BE2C (cell line): ENCODE measurements at regions not wholly inside any gene's neighbourhood (a gene's known extent, or its start where the extent isn't known, plus 50 kb on each side); places are given as distances from the start of the nearest gene placed in this dataset.
A peak's percentile ranks its signal among the peaks of the same experiment; 100 is the strongest.

Experiments used
- DNase-seq: peaks from one replicate; pipeline ENCODE4 v3.0.0-alpha.2; 2020
- H3K27me3 ChIP-seq: fragments of 250-450 bp; sonication (Bioruptor Pico); 2 replicates; pipeline ENCODE4 v1.5.1; 2020; ENCODE audit warnings: mild to moderate bottlenecking
- H3K36me3 ChIP-seq: fragments of 250-450 bp; sonication (Bioruptor Pico); 2 replicates; pipeline ENCODE4 v1.5.1; 2020; ENCODE audit warnings: mild to moderate bottlenecking
- H3K4me1 ChIP-seq: fragments of 250-450 bp; sonication (Bioruptor Pico); 2 replicates; pipeline ENCODE4 v1.5.1; 2020
- H3K4me3 ChIP-seq: 2 replicates; pipeline ENCODE4 v1.5.1; 2011; ENCODE audit warnings: low read depth, low read length
- H3K9me3 ChIP-seq: fragments of 250-450 bp; sonication (Bioruptor Pico); 2 replicates; pipeline ENCODE4 v1.5.1; 2020
- CTCF ChIP-seq: IDR thresholded peaks from 2 replicates; pipeline ENCODE4 v1.5.1; 2012; ENCODE audit warnings: mild to moderate bottlenecking, low read depth, low read length

- no peak for TF ChIP-seq CTCF
- Histone ChIP-seq H3K4me1 (peaks cover under 1% of the 10 kb centered on the region; the same call in 1 of the 2 replicates), H3K4me3 (no peak overlapping the region), H3K9me3 (no peaks in the 10 kb centered on the region), H3K27me3 (no peaks in the 10 kb centered on the region), H3K36me3 (no peaks in the 10 kb centered on the region)
- DNase-seq: no peak
These were observed 270.2 kb upstream of the SYT4 start for GRCh38 chr18:43547456-43547855.

DNA sequence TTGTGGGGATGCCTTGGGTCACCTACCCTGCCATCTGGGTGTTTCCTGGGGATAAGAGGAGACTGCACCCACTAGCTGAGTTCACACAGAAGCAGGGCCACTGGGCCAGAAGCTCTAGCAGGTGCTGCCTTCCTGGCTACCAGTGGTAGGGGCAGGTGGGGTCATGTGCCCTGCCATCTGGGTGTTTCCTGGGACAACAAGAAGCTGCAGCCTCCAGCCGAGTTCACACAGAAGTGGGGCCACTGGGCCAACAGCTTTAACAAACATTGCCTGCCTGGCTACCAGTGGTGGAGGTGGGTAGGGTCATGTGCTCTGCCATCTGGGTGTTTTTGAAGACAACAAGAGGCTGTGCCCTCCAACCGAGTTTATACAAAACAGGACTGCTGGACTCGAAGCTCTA, 282.2 kb upstream of the SYT4 start:
- no peak for DNase-seq
- no peak overlapping the region for H3K4me3 ChIP-seq

DNA sequence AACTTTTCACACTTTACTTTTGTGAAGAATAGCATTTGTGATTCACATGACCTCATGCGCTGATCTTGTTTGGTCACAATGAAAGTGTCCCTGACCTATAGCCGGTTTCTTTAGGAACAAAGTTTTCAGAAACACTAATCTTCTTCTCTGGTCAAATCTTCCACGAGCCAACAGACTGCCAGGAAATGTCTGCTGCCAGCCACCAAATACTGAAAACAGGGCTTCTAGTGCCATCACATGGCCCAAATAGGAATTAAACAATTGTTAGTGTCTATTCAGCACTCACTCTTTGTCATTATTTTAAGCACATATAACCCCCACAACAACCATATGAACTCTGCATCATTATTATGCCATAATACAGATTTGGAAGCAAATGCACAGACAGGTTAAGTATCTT, 286.5 kb upstream of the SYT4 start:
- no peak overlapping the region for H3K4me3 ChIP-seq
- H3K4me1 ChIP-seq: no peaks in the 10 kb centered on the region
- peak; percentile 48 for TF ChIP-seq CTCF
- DNase-seq: peak; percentile 18
- H3K36me3 ChIP-seq: no peaks in the 10 kb centered on the region
- no peaks in the 10 kb centered on the region for H3K27me3 ChIP-seq
- H3K9me3 ChIP-seq: no peaks in the 10 kb centered on the region

More for the DNA sequence above, 282.2 kb upstream of the SYT4 start:
- no peaks in the 10 kb centered on the region for H3K36me3 ChIP-seq
- TF ChIP-seq CTCF: no peak
- no peaks in the 10 kb centered on the region for H3K27me3 ChIP-seq
- H3K4me1 ChIP-seq: no peaks in the 10 kb centered on the region
- no peaks in the 10 kb centered on the region for H3K9me3 ChIP-seq

- no peak for DNase-seq
- Histone ChIP-seq H3K9me3 (no peaks in the 10 kb centered on the region), H3K27me3 (no peaks in the 10 kb centered on the region), H3K36me3 (no peaks in the 10 kb centered on the region), H3K4me3 (no peak overlapping the region), H3K4me1 (no peaks in the 10 kb centered on the region; the same call in 1 of the 2 replicates)
- TF ChIP-seq CTCF: no peak
These were observed 293.3 kb upstream of the SYT4 start for GRCh38 chr18:43570593-43570992.

DNA sequence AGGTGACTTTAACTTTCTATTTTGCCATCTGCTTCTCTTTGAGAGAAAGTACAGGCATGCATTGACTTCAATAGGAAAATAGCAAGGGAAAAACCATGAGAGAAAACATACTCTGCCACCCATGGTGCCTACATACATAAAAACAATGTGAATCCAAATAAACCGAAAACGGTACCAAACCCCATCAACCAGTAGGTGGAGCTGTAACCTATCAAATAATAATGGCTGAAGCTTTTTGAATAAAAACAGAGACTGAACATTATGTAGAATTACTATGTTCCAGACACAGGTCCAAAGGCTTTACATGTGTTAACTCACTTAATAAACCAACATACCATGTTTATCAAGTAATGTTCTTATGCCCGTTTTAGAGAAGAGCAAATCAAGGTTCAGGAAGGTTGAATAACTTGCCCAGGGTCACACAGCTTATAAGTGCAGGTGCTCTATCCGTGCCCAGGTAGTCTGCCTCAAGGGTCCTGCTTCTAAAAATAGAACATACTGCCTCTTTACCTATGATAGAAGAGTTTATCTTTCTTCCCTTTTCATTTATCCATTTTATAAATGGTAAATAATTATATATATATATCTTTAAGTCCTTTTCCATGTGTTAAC, 293.9 kb upstream of the SYT4 start:
- H3K27me3 ChIP-seq: no peaks in the 10 kb centered on the region
- H3K4me1 ChIP-seq: no peaks in the 10 kb centered on the region; the same call in 1 of the 2 replicates
- no peak overlapping the region for H3K4me3 ChIP-seq
- peak; percentile 63 for TF ChIP-seq CTCF
- no peaks in the 10 kb centered on the region for H3K9me3 ChIP-seq
- DNase-seq: peak; percentile 20
- H3K36me3 ChIP-seq: no peaks in the 10 kb centered on the region

DNA sequence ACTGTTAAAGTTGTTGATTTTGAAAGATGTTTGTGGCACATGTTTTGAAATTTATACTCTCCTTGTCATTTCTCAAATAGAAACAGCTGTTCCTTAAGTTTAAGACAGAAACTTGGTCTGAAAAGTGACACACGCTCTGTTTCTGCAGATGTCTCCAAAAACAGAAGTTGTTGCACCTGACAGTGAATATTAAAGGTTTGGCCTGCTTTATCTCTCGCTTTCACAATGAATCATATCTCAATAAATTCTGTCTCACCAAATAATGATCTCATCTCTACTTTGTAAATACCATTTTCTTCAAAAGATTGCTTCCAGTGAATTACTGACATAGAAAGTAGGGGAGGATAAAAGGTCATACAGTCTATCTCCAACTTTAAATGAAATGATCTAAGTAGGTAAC, 294.9 kb upstream of the SYT4 start:
- no peak overlapping the region for H3K4me3 ChIP-seq
- H3K36me3 ChIP-seq: no peaks in the 10 kb centered on the region
- no peak for TF ChIP-seq CTCF
- H3K9me3 ChIP-seq: no peaks in the 10 kb centered on the region
- no peaks in the 10 kb centered on the region for H3K27me3 ChIP-seq
- no peak for DNase-seq
- no peaks in the 10 kb centered on the region; the same call in 1 of the 2 replicates for H3K4me1 ChIP-seq
